ELR (cell line): ENCODE measurements at regions not wholly inside any gene's neighbourhood (a gene's known extent, or its start where the extent isn't known, plus 50 kb on each side); places are given as distances from the start of the nearest gene placed in this dataset.
"Not testable (repeated sequence)": the region's sequence is repeated elsewhere in the genome, so short reads cannot be mapped to it uniquely, and the experiment has no call there.

ENCODE experiments used
- DNase-seq: peaks from one replicate; pipeline ENCODE4 v3.0.0-alpha.2; 2015; ENCODE audit warnings: low read depth

GRCh38 chr10:107542016-107542415 lies 377.5 kb upstream of the SORCS1 start:
- no peak for DNase-seq

- peak; percentile 24 for DNase-seq
Measured at GRCh38 chr10:107540981-107541380, 376.5 kb upstream of the SORCS1 start.

GRCh38 chr10:107529350-107529749 lies 364.8 kb upstream of the SORCS1 start:
- DNase-seq, result no peak

GRCh38 chr10:107520348-107520747 lies 355.8 kb upstream of the SORCS1 start:
- no peak for DNase-seq

GRCh38 chr10:107517811-107518210 lies 353.3 kb upstream of the SORCS1 start:
- no peak for DNase-seq

GRCh38 chr10:107516349-107516748 lies 351.8 kb upstream of the SORCS1 start:
- no peak for DNase-seq

- DNase-seq, result not testable (repeated sequence)
Measured at GRCh38 chr10:107504011-107504410, 339.5 kb upstream of the SORCS1 start.

GRCh38 chr10:107502229-107502985 lies 337.9 kb upstream of the SORCS1 start:
- peak; percentile 8 for DNase-seq

GRCh38 chr10:107498983-107499382 lies 334.5 kb upstream of the SORCS1 start:
- no peak for DNase-seq

GRCh38 chr10:107497024-107497423 lies 332.5 kb upstream of the SORCS1 start:
- DNase-seq, result no peak

GRCh38 chr10:107496594-107496993 lies 332.1 kb upstream of the SORCS1 start:
- no peak for DNase-seq

- no peak for DNase-seq
Measured at GRCh38 chr10:107492389-107492788, 327.9 kb upstream of the SORCS1 start.

GRCh38 chr10:107490389-107490788 lies 325.9 kb upstream of the SORCS1 start:
- DNase-seq, result no peak

- peak; percentile 70 for DNase-seq
Measured at GRCh38 chr10:107487284-107487683, 322.8 kb upstream of the SORCS1 start.

GRCh38 chr10:107485019-107485418 lies 320.5 kb upstream of the SORCS1 start:
- no peak for DNase-seq

- DNase-seq, result no peak
Measured at GRCh38 chr10:107481881-107482280, 317.4 kb upstream of the SORCS1 start.

GRCh38 chr10:107481224-107481623 lies 316.7 kb upstream of the SORCS1 start:
- no peak for DNase-seq

GRCh38 chr10:107480781-107481180 lies 316.3 kb upstream of the SORCS1 start:
- no peak for DNase-seq

- no peak for DNase-seq
Measured at GRCh38 chr10:107477266-107477665, 312.8 kb upstream of the SORCS1 start.

GRCh38 chr10:107476408-107476807 lies 311.9 kb upstream of the SORCS1 start:
- DNase-seq, result no peak

- DNase-seq, result no peak
Measured at GRCh38 chr10:107474650-107475049, 310.1 kb upstream of the SORCS1 start.

- DNase-seq, result no peak
Measured at GRCh38 chr10:107473225-107473624, 308.7 kb upstream of the SORCS1 start.

GRCh38 chr10:107471911-107472310 lies 307.4 kb upstream of the SORCS1 start:
- DNase-seq, result no peak

- DNase-seq, result no peak
Measured at GRCh38 chr10:107453561-107453960, 289.1 kb upstream of the SORCS1 start.
